HG03575 (cell line): ENCODE measurements at regions not wholly inside any gene's neighbourhood (a gene's known extent, or its start where the extent isn't known, plus 50 kb on each side); places are given as distances from the start of the nearest gene placed in this dataset.
A peak's percentile ranks its signal among the peaks of the same experiment; 100 is the strongest.

Experiments used
- ATAC-seq: cut with Tn5 transposase; IDR thresholded peaks from one replicate; pipeline ENCODE4 v1.9.1; 2021; ENCODE audit not compliant: unreplicated experiment, insufficient number of reproducible peaks, low FRiP score; ENCODE audit errors: extremely low read depth

DNA sequence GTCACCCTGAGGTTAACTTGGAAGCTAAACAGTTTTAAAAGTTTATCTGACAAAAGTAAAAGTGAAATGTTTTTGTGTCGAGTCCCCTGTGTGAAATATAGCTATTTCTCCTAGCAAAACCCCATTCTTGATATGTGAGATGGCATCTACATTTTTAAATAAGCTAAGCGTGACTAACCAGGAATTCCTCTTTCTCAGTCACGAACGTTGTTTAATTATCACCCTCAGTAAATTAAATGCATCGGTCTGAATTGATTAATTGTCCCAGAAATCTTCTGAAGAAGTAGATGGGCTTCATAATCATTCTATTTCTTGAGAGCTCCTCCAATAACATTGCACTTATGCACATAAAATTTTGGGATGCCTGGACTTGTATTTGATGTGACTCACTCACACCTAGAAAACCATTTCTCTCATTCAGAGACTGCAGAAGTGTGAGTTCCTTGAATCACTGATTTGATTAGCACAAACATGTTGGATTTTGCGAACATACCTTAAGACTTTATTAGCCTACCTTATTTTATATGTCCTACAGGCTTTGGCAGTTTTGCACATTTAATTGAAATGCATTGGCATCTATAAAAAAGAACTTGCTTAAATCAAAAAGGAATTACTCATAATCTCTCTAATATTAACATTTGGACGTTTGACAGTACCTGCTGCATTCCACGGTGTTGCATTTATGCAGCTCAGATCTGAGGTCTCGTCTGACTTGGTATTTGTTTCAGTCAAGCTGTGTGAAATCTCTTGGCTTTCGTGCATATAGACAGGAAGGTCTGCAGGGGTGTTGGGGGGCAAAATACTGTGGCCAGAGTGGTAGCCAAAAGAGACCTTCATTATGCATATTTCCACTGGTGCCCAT is 475.2 kb downstream of the EPHA4 start:
- no peak for ATAC-seq

GRCh38 chr2:221097568-221097915 is 474.6 kb downstream of the EPHA4 start:
- ATAC-seq: no peak

DNA sequence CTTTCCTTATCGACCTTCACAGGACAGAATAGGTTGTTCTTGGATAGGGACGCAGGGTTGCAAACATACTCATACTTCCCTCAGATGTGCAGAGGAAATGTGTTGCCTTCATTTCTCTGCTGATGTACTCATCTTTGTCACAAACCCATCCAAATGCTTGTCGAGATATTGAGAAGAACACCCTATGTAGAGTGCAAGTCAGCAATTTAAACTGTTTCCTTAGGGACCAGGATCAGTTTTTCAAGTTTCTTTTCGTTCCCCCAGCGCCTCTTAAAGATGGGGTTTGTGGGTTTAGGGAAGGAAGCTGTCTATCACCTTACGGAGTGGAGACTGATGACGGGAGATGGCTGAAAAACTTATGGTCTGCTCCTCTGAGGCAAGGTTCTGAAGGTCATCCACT is 474.2 kb downstream of the EPHA4 start:
- ATAC-seq: no peak

- ATAC-seq: no peak
These were observed 471.5 kb downstream of the EPHA4 start for GRCh38 chr2:221100467-221101089.

DNA sequence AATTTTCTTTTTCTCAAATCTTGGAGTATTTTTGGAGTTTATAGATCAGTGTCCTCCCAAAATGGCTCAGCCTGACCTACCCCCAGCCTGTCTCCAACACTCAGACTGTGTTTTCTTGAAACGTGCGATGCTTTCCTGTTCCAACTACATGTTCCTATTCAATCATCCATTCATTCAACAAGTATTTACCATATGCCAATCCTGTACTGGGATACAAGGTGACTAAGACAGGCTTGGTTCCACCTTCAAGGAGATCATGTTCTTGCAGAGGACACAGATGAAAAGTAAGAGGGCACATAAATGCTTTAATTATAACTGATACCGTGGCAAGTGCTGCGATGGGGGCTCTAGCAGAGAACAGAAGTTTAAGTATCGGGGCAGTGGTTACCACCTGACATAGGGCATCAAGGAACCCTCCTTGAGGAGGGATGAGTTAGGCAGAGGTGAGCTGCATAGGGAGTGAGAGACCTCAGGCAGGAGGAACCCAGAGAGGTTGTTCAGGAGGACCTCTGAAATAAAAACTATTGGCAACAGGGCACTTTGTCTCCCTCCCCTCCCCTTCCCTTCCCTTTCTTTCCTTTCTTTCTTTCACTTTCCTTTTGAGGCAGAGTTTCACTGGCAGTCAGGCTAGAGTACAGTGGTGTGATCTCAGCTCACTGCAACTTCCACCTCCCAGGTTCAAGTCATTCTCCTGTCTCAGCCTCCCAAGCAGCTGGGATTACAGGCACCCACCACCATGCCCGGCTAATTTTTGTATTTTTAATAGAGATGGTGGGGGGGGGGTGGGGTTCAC is 469.0 kb downstream of the EPHA4 start:
- ATAC-seq: no peak

DNA sequence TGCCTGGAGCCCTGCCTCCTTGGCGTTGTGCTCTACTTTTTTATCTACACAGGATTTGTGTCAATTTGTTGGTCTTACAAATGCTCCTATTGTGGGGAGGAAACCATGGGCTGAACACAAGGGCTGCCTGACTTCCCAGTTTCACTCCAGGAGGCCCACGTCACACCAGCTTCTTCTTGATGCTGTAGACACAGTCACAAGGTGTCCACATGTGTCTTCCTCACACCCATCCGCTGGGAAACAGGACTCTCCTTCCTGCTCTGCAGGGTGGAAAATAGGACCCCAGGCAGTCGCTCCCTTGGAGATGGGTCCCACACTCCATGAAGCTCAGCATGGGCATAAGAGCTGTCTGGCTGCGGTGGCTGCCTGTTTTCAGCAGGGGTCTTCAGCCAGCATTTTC is 468.2 kb downstream of the EPHA4 start:
- no peak for ATAC-seq

- no peak for ATAC-seq
These were observed 467.7 kb downstream of the EPHA4 start for GRCh38 chr2:221104361-221104811.

DNA sequence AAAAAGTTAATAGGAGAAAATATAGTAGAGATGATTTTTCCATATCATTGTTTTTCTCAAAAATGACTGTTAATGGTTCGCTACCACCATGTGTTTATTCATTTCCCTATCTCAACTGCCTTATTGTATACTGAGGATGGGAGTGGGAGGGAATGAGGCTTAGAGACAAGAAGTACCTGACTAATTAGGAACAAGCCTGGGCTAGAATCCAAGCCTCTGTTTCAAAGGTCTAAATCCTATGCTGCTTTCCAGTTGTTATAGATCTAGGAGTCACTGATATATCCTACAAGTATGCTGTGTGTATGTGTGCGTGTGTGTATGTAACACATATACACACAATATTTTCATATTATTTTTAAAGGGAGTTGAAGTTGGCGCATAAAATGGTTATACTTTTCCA is 465.9 kb downstream of the EPHA4 start:
- no peak for ATAC-seq

GRCh38 chr2:221107424-221107823 is 464.7 kb downstream of the EPHA4 start:
- ATAC-seq: no peak

- ATAC-seq: peak; percentile 71
These were observed 462.6 kb downstream of the EPHA4 start for GRCh38 chr2:221109552-221109951.

- ATAC-seq: no peak
These were observed 460.4 kb downstream of the EPHA4 start for GRCh38 chr2:221111739-221112138.

DNA sequence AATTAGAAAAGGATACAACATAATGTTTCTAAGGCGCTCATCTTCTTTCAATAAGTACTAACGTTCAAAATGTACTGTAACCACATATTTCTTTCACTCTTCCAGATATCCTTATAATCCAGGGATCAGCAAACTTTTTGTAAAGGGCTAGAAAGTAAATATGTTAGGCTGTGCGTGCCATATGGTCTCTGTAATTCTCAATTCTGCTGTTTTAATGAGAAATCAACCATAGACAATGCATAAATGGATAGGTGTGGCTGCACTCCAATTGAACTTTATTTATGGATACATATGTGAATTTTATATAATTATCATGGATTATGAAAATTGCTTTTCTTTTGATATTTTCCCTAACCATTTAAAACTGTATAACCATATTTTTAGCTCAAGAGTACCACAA is 459.4 kb downstream of the EPHA4 start:
- ATAC-seq: no peak

GRCh38 chr2:221115944-221116343 is 456.2 kb downstream of the EPHA4 start:
- no peak for ATAC-seq

- ATAC-seq: no peak
These were observed 451.5 kb downstream of the EPHA4 start for GRCh38 chr2:221120643-221121042.

DNA sequence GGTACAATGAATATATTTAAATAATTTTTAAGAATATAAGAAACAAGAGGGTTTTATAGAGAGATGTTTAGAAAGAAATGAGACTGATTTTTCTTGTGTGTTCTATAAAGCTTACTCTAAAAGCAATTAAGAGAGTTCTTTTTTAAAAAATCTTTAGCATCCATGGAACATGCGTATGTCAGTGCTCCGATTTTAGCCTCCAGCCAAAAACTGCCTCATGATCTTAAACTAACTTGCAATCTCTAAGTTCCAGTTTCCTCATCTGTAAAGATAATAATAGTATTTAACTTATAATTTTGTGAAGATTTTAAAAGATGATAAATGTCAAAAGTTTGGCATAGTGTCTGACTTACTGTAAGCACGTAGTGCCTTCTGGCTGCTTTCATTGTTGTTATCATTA is 448.7 kb downstream of the EPHA4 start:
- no peak for ATAC-seq

DNA sequence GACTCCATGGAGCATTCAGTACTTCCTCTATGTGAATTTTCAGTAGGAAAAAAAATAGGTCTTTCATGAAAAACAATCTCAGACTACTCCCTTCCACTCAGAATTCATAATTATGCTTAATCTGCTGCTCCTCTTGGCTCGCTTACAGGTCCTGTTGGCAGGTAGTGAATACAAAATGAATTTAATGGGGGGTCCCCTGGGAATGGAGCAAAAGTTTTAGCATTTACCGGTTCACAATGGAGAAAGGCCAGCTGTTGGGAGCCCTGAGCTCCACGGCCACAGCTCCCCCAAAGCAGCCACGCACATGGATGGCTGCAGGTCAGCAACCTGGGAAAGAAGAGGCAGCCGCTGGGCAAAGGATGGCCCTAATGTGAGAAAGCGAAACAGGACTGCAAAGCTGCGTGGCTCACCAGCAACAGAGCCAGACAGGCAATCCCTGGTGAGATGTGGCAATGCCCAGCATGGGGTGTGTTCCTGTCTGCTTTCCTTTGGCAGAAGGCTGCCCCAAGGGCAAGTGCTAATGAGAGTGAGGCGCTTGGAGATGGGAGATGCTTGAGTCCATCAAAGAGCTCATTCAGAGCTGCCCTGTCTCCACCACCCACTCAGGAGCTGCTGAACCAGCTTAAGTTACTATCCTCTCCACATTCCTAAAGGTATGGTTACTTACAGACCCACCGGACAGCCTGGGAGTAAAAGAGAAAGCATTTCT is 447.4 kb downstream of the EPHA4 start:
- ATAC-seq: no peak

DNA sequence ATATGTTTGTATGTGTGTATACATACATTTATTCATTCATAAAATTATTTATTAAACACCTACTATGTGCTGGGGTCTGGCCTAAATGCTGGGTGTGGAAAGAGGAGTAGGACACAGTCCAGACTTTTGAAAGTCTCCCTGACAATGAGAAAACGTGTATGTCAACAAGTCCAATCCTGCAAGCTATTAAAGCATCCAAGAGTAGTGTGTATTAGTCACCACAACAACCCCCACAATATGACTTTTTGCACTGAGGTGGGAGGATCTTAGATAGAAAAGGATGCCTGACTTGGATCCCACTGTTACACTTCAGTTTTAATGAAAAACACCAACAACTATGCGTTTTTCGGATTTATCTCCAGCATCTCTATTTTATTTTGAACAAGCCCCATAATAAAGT is 446.4 kb downstream of the EPHA4 start:
- ATAC-seq: no peak

DNA sequence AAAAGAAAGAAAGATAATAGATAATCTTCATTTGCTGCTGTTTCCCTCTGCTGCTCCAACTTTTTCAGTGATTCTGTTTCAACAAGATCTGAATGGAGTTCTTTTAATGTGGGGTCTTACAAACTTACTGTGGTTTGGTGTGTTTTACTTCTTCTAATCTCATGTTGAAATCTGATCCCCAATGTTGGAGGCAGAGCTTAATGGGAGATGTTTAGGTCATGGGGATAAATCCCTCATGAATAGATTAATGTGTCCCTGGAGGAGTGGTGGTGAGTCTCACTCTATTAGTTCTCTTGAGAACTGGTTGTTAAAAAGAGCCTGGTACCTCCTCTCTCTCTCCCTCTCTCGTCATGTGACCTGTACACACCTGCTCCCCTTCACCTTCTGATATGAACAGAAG is 442.4 kb downstream of the EPHA4 start:
- no peak for ATAC-seq

DNA sequence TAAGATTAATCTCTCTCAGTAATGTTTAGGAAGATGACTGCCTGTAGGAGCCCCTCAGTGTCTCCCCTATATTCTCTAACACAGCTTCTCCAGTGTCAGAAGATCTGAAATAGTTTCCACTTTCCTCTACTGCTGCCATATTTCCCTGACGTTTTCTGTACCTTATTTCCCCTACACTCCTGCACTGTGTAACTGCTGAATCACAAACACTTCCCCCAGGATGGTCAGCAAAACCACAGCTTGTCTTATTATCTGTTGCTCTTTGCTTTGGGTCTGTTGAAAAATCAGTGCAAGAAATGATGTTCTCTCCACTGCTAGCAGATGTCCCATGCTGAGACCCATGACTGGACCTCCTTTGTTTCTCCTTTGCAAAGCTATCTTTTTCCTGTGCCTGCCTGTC is 441.7 kb downstream of the EPHA4 start:
- ATAC-seq: no peak
